Activated naive CD4-positive, alpha-beta T cell treated with anti-CD3 and anti-CD28 coated beads for 36 hours (primary cell): ENCODE measurements at regions not wholly inside any gene's neighbourhood (a gene's known extent, or its start where the extent isn't known, plus 50 kb on each side); places are given as distances from the start of the nearest gene placed in this dataset.

Experiments used
- CTCF ChIA-PET: fragments of 350-600 bp; sonication (Branson Sonifier 250); formaldehyde crosslinking; loops from one replicate; lab custom pipeline; 2021; ENCODE audit warnings: antibody characterized with exemption; lab: Charles Lee
- DNase-seq: peaks from one replicate; pipeline ENCODE4 v3.0.0-alpha.2; 2020
- H3K27ac Mint-ChIP-seq: one replicate; pipeline ENCODE4 v1.8.0; 2021; ENCODE audit warnings: mild to moderate bottlenecking, mixed read lengths
- H3K27me3 Mint-ChIP-seq: one replicate; pipeline ENCODE4 v1.8.0; 2021; ENCODE audit warnings: low read depth, mixed read lengths
- H3K36me3 Mint-ChIP-seq: one replicate; pipeline ENCODE4 v1.8.0; 2021; ENCODE audit warnings: low read depth, mixed read lengths
- H3K4me1 Mint-ChIP-seq: one replicate; pipeline ENCODE4 v1.8.0; 2021; ENCODE audit warnings: low read depth, mixed read lengths
- H3K4me3 Mint-ChIP-seq: one replicate; pipeline ENCODE4 v1.8.0; 2021; ENCODE audit warnings: mild to moderate bottlenecking, moderate library complexity, mixed read lengths
- H3K9me3 Mint-ChIP-seq: one replicate; pipeline ENCODE4 v1.8.0; 2021; ENCODE audit warnings: mixed read lengths
- intact Hi-C: fragments of 100-400 bp; cut with micrococcal nuclease; formaldehyde crosslinking; loops from one replicate; pipeline ENCODE4 v1.15.1; 2023

GRCh38 chr2:149653831-149654445, 66.4 kb upstream of the MMADHC start:
- CTCF ChIA-PET: no interaction called here
- Mint-ChIP-seq H3K27ac (no peak overlapping the region), H3K9me3 (no peaks in the 10 kb centered on the region), H3K4me3 (no peak overlapping the region), H3K4me1 (no peaks in the 10 kb centered on the region), H3K27me3 (peaks cover 2% of the 10 kb centered on the region), H3K36me3 (no peaks in the 10 kb centered on the region)
- DNase-seq: no peak
- intact Hi-C loops: no loop called here

- H3K4me1 Mint-ChIP-seq: no peaks in the 10 kb centered on the region
- CTCF ChIA-PET: no interaction called here
- no peak for DNase-seq
- no peaks in the 10 kb centered on the region for H3K36me3 Mint-ChIP-seq
- no peak overlapping the region for H3K4me3 Mint-ChIP-seq
- H3K27ac Mint-ChIP-seq: no peak overlapping the region
- H3K9me3 Mint-ChIP-seq: no peaks in the 10 kb centered on the region
- intact Hi-C loops: no loop called here
- peaks cover 3% of the 10 kb centered on the region for H3K27me3 Mint-ChIP-seq
Measured at GRCh38 chr2:149652926-149653325, 65.4 kb upstream of the MMADHC start.

- CTCF ChIA-PET: no interaction called here
- DNase-seq: no peak
Measured at GRCh38 chr2:149652526-149652925, 65.0 kb upstream of the MMADHC start.

GRCh38 chr2:149651229-149651628, 63.7 kb upstream of the MMADHC start:
- Mint-ChIP-seq H3K27ac (no peak overlapping the region), H3K36me3 (no peaks in the 10 kb centered on the region), H3K27me3 (peaks cover 12% of the 10 kb centered on the region), H3K4me3 (no peak overlapping the region), H3K4me1 (no peaks in the 10 kb centered on the region), H3K9me3 (no peaks in the 10 kb centered on the region)
- no peak for DNase-seq
- CTCF ChIA-PET: no interaction called here
- intact Hi-C loops: no loop called here

More at GRCh38 chr2:149652526-149652925, 65.0 kb upstream of the MMADHC start:
- Mint-ChIP-seq H3K36me3 (no peaks in the 10 kb centered on the region), H3K4me1 (no peaks in the 10 kb centered on the region), H3K9me3 (no peaks in the 10 kb centered on the region), H3K27me3 (peaks cover 7% of the 10 kb centered on the region), H3K27ac (no peak overlapping the region), H3K4me3 (no peak overlapping the region)
- intact Hi-C loops: no loop called here

GRCh38 chr2:149650006-149650405, 62.4 kb upstream of the MMADHC start:
- DNase-seq: no peak
- CTCF ChIA-PET: no interaction called here
- Mint-ChIP-seq H3K9me3 (no peaks in the 10 kb centered on the region), H3K36me3 (no peaks in the 10 kb centered on the region), H3K27ac (no peak overlapping the region), H3K4me1 (no peaks in the 10 kb centered on the region), H3K27me3 (peaks cover 18% of the 10 kb centered on the region), H3K4me3 (no peak overlapping the region)
- intact Hi-C loops: no loop called here

- Mint-ChIP-seq H3K4me1 (no peaks in the 10 kb centered on the region), H3K27me3 (peaks cover 19% of the 10 kb centered on the region), H3K27ac (no peak overlapping the region), H3K9me3 (no peaks in the 10 kb centered on the region), H3K36me3 (no peaks in the 10 kb centered on the region), H3K4me3 (no peak overlapping the region)
- intact Hi-C loops: no loop called here
- CTCF ChIA-PET: interaction anchor here (0.6 kb wide), 1 partner anchor 953 kb away, joined by 3 read pairs; no protein-coding TSS in a partner anchor
- no peak for DNase-seq
Measured at GRCh38 chr2:149648282-149649030, 60.9 kb upstream of the MMADHC start.

GRCh38 chr2:149645391-149645790, 57.8 kb upstream of the MMADHC start:
- CTCF ChIA-PET: no interaction called here
- peaks cover 26% of the 10 kb centered on the region for H3K27me3 Mint-ChIP-seq
- no peak overlapping the region for H3K4me3 Mint-ChIP-seq
- intact Hi-C loops: no loop called here
- no peaks in the 10 kb centered on the region for H3K4me1 Mint-ChIP-seq
- H3K9me3 Mint-ChIP-seq: no peaks in the 10 kb centered on the region
- no peak overlapping the region for H3K27ac Mint-ChIP-seq
- no peaks in the 10 kb centered on the region for H3K36me3 Mint-ChIP-seq
- no peak for DNase-seq
